ENCODE measurements at regions not wholly inside any gene's neighbourhood (a gene's known extent, or its start where the extent isn't known, plus 50 kb on each side); places are given as distances from the start of the nearest gene placed in this dataset.

- H3K27ac ChIP-seq (ENCODE audit: control insufficient read depth, insufficient read depth, low read length): no peak overlapping the region
- no peak for TF ChIP-seq EZH2 (IDR thresholded peaks at IDR 0.05; ENCODE audit: low read length)
- no peak for TF ChIP-seq CTCF (optimal IDR thresholded peaks at IDR 0.05 in 1 of 3, IDR thresholded peaks at IDR 0.05 in 1 of 3, conservative IDR thresholded peaks at IDR 0.05 in 1 of 3; ENCODE audit: extremely low read depth in 1 of 3, insufficient read depth in 2 of 3, low read length in 3 of 3)
- H3K4me3 ChIP-seq (ENCODE audit: control insufficient read depth in 2 of 3, extremely low read depth in 1 of 3, insufficient read depth in 2 of 3, low read depth in 1 of 3, low read length in 3 of 3): no peak overlapping the region
- no peaks in the 10 kb centered on the region for H3K9me3 ChIP-seq (ENCODE audit: control insufficient read depth, low read depth, low read length)
- H3K9ac ChIP-seq (ENCODE audit: control insufficient read depth, extremely low read depth, insufficient read depth, low read length): no peak overlapping the region
- DNase-seq (ENCODE audit: low read depth, low spot score): no peak
- no peaks in the 10 kb centered on the region for H4K20me1 ChIP-seq (ENCODE audit: control insufficient read depth, extremely low read depth, insufficient read depth, low read length)
- no peak overlapping the region for H3K4me2 ChIP-seq (ENCODE audit: control insufficient read depth, extremely low read depth, insufficient read depth, low read depth, low read length)
- H3K79me2 ChIP-seq (ENCODE audit: control insufficient read depth, insufficient read depth, low read length): no peaks in the 10 kb centered on the region
- no peaks in the 10 kb centered on the region for H3K4me1 ChIP-seq (ENCODE audit: control insufficient read depth, extremely low read depth, insufficient read depth, low read length)
- dilution Hi-C loops (cut with MboI; ENCODE audit: extremely low pct_ligation_motif_present, low sequenced_read_pairs): no loop called here
- no peak for FAIRE-seq
- no peak overlapping the region for H2AFZ ChIP-seq (ENCODE audit: control insufficient read depth, low read length)
- H3K36me3 ChIP-seq (ENCODE audit: control insufficient read depth in 2 of 2, extremely low read depth in 1 of 2, insufficient read depth in 2 of 2, low read length in 2 of 2): no peaks in the 10 kb centered on the region
- no peaks in the 10 kb centered on the region for H3K27me3 ChIP-seq (ENCODE audit: control insufficient read depth, extremely low read depth, insufficient read depth, low read length)
- H3K9me1 ChIP-seq (ENCODE audit: control insufficient read depth, extremely low read depth, insufficient read depth, low read length): no peaks in the 10 kb centered on the region
Observed at GRCh38 chr12:131192951-131193350, 239.2 kb downstream of the ADGRD1 start.

- dilution Hi-C loops (cut with MboI; ENCODE audit: extremely low pct_ligation_motif_present, low sequenced_read_pairs): no loop called here
Observed at GRCh38 chr12:131194166-131194565, 240.5 kb downstream of the ADGRD1 start.

More at GRCh38 chr12:131194166-131194565, 240.5 kb downstream of the ADGRD1 start:
- no peaks in the 10 kb centered on the region for H3K36me3 ChIP-seq (ENCODE audit: control insufficient read depth in 2 of 2, extremely low read depth in 1 of 2, insufficient read depth in 2 of 2, low read length in 2 of 2)
- FAIRE-seq (no peak), DNase-seq (ENCODE audit: low read depth, low spot score) (no peak)
- no peaks in the 10 kb centered on the region for H3K9me1 ChIP-seq (ENCODE audit: control insufficient read depth, extremely low read depth, insufficient read depth, low read length)
- no peaks in the 10 kb centered on the region for H3K79me2 ChIP-seq (ENCODE audit: control insufficient read depth, insufficient read depth, low read length)
- peaks cover 4% of the 10 kb centered on the region for H3K9me3 ChIP-seq (ENCODE audit: control insufficient read depth, low read depth, low read length)
- H3K27me3 ChIP-seq (ENCODE audit: control insufficient read depth, extremely low read depth, insufficient read depth, low read length): no peaks in the 10 kb centered on the region
- no peak overlapping the region for H3K9ac ChIP-seq (ENCODE audit: control insufficient read depth, extremely low read depth, insufficient read depth, low read length)
- H2AFZ ChIP-seq (ENCODE audit: control insufficient read depth, low read length): no peak overlapping the region
- no peaks in the 10 kb centered on the region for H4K20me1 ChIP-seq (ENCODE audit: control insufficient read depth, extremely low read depth, insufficient read depth, low read length)
- no peak for TF ChIP-seq EZH2 (IDR thresholded peaks at IDR 0.05; ENCODE audit: low read length)
- no peak for TF ChIP-seq CTCF (optimal IDR thresholded peaks at IDR 0.05 in 1 of 3, IDR thresholded peaks at IDR 0.05 in 1 of 3, conservative IDR thresholded peaks at IDR 0.05 in 1 of 3; ENCODE audit: extremely low read depth in 1 of 3, insufficient read depth in 2 of 3, low read length in 3 of 3)
- no peak overlapping the region for H3K4me3 ChIP-seq (ENCODE audit: control insufficient read depth in 2 of 3, extremely low read depth in 1 of 3, insufficient read depth in 2 of 3, low read depth in 1 of 3, low read length in 3 of 3)
- no peaks in the 10 kb centered on the region for H3K4me1 ChIP-seq (ENCODE audit: control insufficient read depth, extremely low read depth, insufficient read depth, low read length)
- H3K4me2 ChIP-seq (ENCODE audit: control insufficient read depth, extremely low read depth, insufficient read depth, low read depth, low read length): no peak overlapping the region
- no peak overlapping the region for H3K27ac ChIP-seq (ENCODE audit: control insufficient read depth, insufficient read depth, low read length)

Measured in keratinocyte (primary cell).